IMR-90 (cell line): ENCODE measurements at regions not wholly inside any gene's neighbourhood (a gene's known extent, or its start where the extent isn't known, plus 50 kb on each side); places are given as distances from the start of the nearest gene placed in this dataset.
"Not testable (repeated sequence)": the region's sequence is repeated elsewhere in the genome, so short reads cannot be mapped to it uniquely, and the experiment has no call there.

ENCODE experiments used
- CEBPB ChIP-seq: IDR thresholded peaks from 2 replicates; pipeline ENCODE4 v1.6.1; 2012; ENCODE audit warnings: low read depth, low read length, improper control_type of control experiment
- CTCF ChIP-seq: conservative IDR thresholded peaks from 2 replicates; pipeline ENCODE4 v1.5.1; 2012; ENCODE audit warnings: mild to moderate bottlenecking, low read depth, low read length, improper control_type of control experiment
- FOS ChIP-seq: fragments of 150-350 bp; IDR thresholded peaks from 2 replicates; pipeline ENCODE4 v1.6.1; 2016; ENCODE audit warnings: low read depth, low read length
- POLR2A ChIP-seq: IDR thresholded peaks from 2 replicates; pipeline ENCODE4 v1.6.1; 2012; ENCODE audit warnings: mild to moderate bottlenecking, low read depth, low read length
- TF ChIP-seq, protein P1 (sequence below): fragments of 150-350 bp; IDR thresholded peaks from 2 replicates; pipeline ENCODE4 v1.6.1; 2016; ENCODE audit warnings: low read depth, mild to moderate bottlenecking, low read length, moderate library complexity, borderline replicate concordance

DNA sequence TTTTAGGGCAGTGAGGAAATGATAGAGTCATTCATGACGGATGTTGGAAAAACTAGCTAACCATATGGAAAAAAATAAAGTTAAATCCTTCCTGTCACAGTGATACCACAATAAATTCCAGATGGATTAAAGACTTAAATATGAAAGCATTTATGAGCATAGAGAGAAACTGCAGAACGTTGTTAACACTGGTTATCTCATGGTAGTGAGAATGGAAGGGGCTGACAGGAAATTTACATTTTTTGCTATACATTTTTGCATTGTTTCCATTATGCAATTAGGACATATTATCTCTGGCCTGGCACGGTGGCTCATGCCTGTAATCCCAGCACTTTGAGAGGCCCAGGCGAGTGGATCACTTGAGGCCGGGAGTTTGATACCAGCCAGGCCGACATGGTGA lies 130.5 kb upstream of the VOPP1 start:
- not testable (repeated sequence) for TF ChIP-seq CEBPB, CTCF, POLR2A, FOS
- TF ChIP-seq, protein P1, sequence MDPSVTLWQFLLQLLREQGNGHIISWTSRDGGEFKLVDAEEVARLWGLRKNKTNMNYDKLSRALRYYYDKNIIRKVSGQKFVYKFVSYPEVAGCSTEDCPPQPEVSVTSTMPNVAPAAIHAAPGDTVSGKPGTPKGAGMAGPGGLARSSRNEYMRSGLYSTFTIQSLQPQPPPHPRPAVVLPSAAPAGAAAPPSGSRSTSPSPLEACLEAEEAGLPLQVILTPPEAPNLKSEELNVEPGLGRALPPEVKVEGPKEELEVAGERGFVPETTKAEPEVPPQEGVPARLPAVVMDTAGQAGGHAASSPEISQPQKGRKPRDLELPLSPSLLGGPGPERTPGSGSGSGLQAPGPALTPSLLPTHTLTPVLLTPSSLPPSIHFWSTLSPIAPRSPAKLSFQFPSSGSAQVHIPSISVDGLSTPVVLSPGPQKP: not testable (repeated sequence)
